Endothelial cell of umbilical vein (primary cell): ENCODE measurements at regions not wholly inside any gene's neighbourhood (a gene's known extent, or its start where the extent isn't known, plus 50 kb on each side); places are given as distances from the start of the nearest gene placed in this dataset.

Source experiments
- BruUV-seq: library from RNA; stranded (reverse); fragments of 400-500 nt; replicated peaks from 2 replicates; lab custom pipeline; 2021; lab: Mats Ljungman, UMichigan
- CTCF ChIA-PET: fragments of 300-600, 350-600 bp; sonication (Branson Sonifier 250); formaldehyde crosslinking; loops from one replicate; lab custom pipeline; 2021; ENCODE audit warnings: antibody characterized with exemption, inconsistent platforms; lab: Charles Lee
- POLR2A ChIA-PET: fragments of 300-600, 350-600 bp; sonication (Branson Sonifier 250); formaldehyde crosslinking; loops from one replicate; lab custom pipeline; 2021; ENCODE audit warnings: antibody characterized with exemption, inconsistent platforms; lab: Charles Lee
- DNase-seq: peaks from one replicate; pipeline ENCODE4 v3.0.0-alpha.2; 2011; ENCODE audit warnings: low read depth, low spot score
- FAIRE-seq: peaks from 2 replicates; lab custom pipeline; 2011; peaks lifted over from hg19 to GRCh38; lab: Jason Lieb, UNC
- H2AFZ ChIP-seq: 2 replicates; pipeline ENCODE4 v1.6.0; 2012; ENCODE audit warnings: low read depth, low read length, control low read depth, inconsistent platforms
- H3K27ac ChIP-seq: 2 replicates; pipeline ENCODE4 v1.5.1; 2011; ENCODE audit warnings: low read depth, mild to moderate bottlenecking, control low read depth, low read length, moderate library complexity; ENCODE audit not compliant: insufficient read depth
- H3K27me3 ChIP-seq, 2 experiments: 2 replicates each; pipeline versions ENCODE4 v1.6.0 to v1.6.1; 2011; ENCODE audit warnings: low read length in 2 of 2, mixed read lengths in 1 of 2; ENCODE audit not compliant: control insufficient read depth in 2 of 2, insufficient read depth in 2 of 2
- H3K36me3 ChIP-seq, 2 experiments: 2 replicates in 1 of 2; 3 replicates in 1 of 2; pipeline ENCODE4 v1.5.1; 2011; ENCODE audit warnings: low read length in 2 of 2, mild to moderate bottlenecking in 1 of 2, moderate library complexity in 1 of 2; ENCODE audit not compliant: control insufficient read depth in 2 of 2, insufficient read depth in 2 of 2; ENCODE audit errors: extremely low read depth in 1 of 2
- H3K4me1 ChIP-seq: 3 replicates; pipeline ENCODE4 v1.5.1; 2011; ENCODE audit warnings: mild to moderate bottlenecking, low read length; ENCODE audit not compliant: control insufficient read depth, insufficient read depth; ENCODE audit errors: extremely low read depth
- H3K4me2 ChIP-seq: 2 replicates; pipeline ENCODE4 v1.6.1; 2011; ENCODE audit warnings: low read length, control low read depth, mixed read lengths; ENCODE audit not compliant: insufficient read depth
- H3K4me3 ChIP-seq, 3 experiments: fragments of 200-600 bp in 1 of 3; sonication (generic), shearing (Covaris generic) in 1 of 3; replicated peaks in 1 of 3; 2 replicates each; pipeline ENCODE4 v1.5.1; 2011 to 2016; ENCODE audit warnings: control low read depth in 3 of 3, low read length in 3 of 3, mild to moderate bottlenecking in 2 of 3, inconsistent platforms in 1 of 3, low read depth in 1 of 3, moderate library complexity in 1 of 3; ENCODE audit not compliant: insufficient read depth in 1 of 3
- H3K79me2 ChIP-seq: 2 replicates; pipeline ENCODE4 v1.6.0; 2012; ENCODE audit warnings: low read length, inconsistent platforms; ENCODE audit not compliant: control insufficient read depth, insufficient read depth
- H3K9ac ChIP-seq: replicated peaks from 2 replicates; pipeline ENCODE3; 2011; ENCODE audit warnings: low read length, control low read depth; ENCODE audit not compliant: insufficient read depth; ENCODE audit errors: extremely low read depth
- H3K9me1 ChIP-seq: replicated peaks from 3 replicates; pipeline ENCODE4 v1.6.0; 2011; ENCODE audit warnings: mild to moderate bottlenecking, low read length; ENCODE audit not compliant: control insufficient read depth, insufficient read depth; ENCODE audit errors: extremely low read depth
- H3K9me3 ChIP-seq: replicated peaks from 2 replicates; pipeline ENCODE4 v1.5.1; 2012; ENCODE audit warnings: low read length, inconsistent platforms; ENCODE audit not compliant: control insufficient read depth, insufficient read depth
- H4K20me1 ChIP-seq: replicated peaks from 2 replicates; pipeline ENCODE3; 2011; ENCODE audit warnings: mild to moderate bottlenecking, low read length; ENCODE audit not compliant: control insufficient read depth, insufficient read depth; ENCODE audit errors: extremely low read depth
- CTCF ChIP-seq, 2 donors: IDR thresholded peaks; 1 replicate in 1 of 2; 2 replicates in 1 of 2; pipeline ENCODE4 v1.5.1; 2011; ENCODE audit warnings: low read length in 2 of 2, mild to moderate bottlenecking in 2 of 2, moderate library complexity in 2 of 2, control low read depth in 1 of 2, inconsistent platforms in 1 of 2, low read depth in 1 of 2; ENCODE audit not compliant: insufficient read depth in 1 of 2; ENCODE audit errors: extremely low read depth in 1 of 2
- EZH2 ChIP-seq: IDR thresholded peaks from 2 replicates; pipeline ENCODE4 v1.6.1; 2012; ENCODE audit warnings: borderline replicate concordance, low read depth, mild to moderate bottlenecking, moderate library complexity, low read length, inconsistent platforms; ENCODE audit not compliant: severe bottlenecking
- FOS ChIP-seq: IDR thresholded peaks from 2 replicates; pipeline ENCODE4 v1.6.1; 2011; ENCODE audit warnings: mild to moderate bottlenecking, low read length, moderate library complexity, borderline replicate concordance; ENCODE audit not compliant: insufficient read depth
- GATA2 ChIP-seq: IDR thresholded peaks from 2 replicates; pipeline ENCODE4 v1.7.0; 2011; ENCODE audit warnings: low read depth, mild to moderate bottlenecking, moderate library complexity, mixed read lengths, low read length; ENCODE audit not compliant: insufficient read length, insufficient read depth
- JUN ChIP-seq: IDR thresholded peaks from 2 replicates; pipeline ENCODE4 v1.6.1; 2011; ENCODE audit warnings: borderline replicate concordance, low read depth; ENCODE audit not compliant: insufficient read length, insufficient read depth
- MAX ChIP-seq: IDR thresholded peaks from 2 replicates; pipeline ENCODE4 v1.6.1; 2011; ENCODE audit not compliant: insufficient read depth, insufficient read length
- MYC ChIP-seq: IDR thresholded peaks from one replicate; pipeline ENCODE4 v1.6.1; 2011; ENCODE audit warnings: mild to moderate bottlenecking, low read depth, low read length
- POLR2A ChIP-seq: IDR thresholded peaks from 2 replicates; pipeline ENCODE4 v1.6.1; 2012; ENCODE audit warnings: low read depth, mild to moderate bottlenecking, control low read depth, low read length
- POLR2AphosphoS5 ChIP-seq: IDR thresholded peaks from 2 replicates; pipeline ENCODE4 v1.6.1; 2012; ENCODE audit warnings: low read depth, mild to moderate bottlenecking, control low read depth, low read length, moderate library complexity; ENCODE audit not compliant: insufficient read depth
- dilution Hi-C: fragments of 300-500 bp; cut with MboI; formaldehyde crosslinking; loops from one replicate; pipeline ENCODE4 v1.15.0; 2019; ENCODE audit warnings: low sequenced_read_pairs; ENCODE audit not compliant: extremely low pct_ligation_motif_present
- intact Hi-C: fragments of 100-400 bp; cut with micrococcal nuclease; formaldehyde crosslinking; loops from one replicate; pipeline ENCODE4 v1.10.0; 2022

GRCh38 chr7:106518239-106518638 is 142.7 kb downstream of the CCDC71L start:
- dilution Hi-C loops (no loop called here), intact Hi-C loops (no loop called here)
- H3K27ac ChIP-seq: no peak overlapping the region
- FAIRE-seq (no peak), DNase-seq (no peak)
- ChIA-PET POLR2A (no interaction called here), CTCF (no interaction called here)
- TF ChIP-seq EZH2 (no peak), POLR2A (no peak), POLR2AphosphoS5 (no peak), MYC (no peak), FOS (no peak), CTCF (IDR thresholded peaks at IDR 0.05; ENCODE audit: extremely low read depth in 1 of 2, insufficient read depth in 1 of 2, low read depth in 1 of 2, low read length in 2 of 2) (no peak), GATA2 (no peak), JUN (no peak), MAX (no peak)
- H3K9me3 ChIP-seq: no peaks in the 10 kb centered on the region
- H3K36me3 ChIP-seq: no peaks in the 10 kb centered on the region
- no peaks in the 10 kb centered on the region for H3K9me1 ChIP-seq
- no peaks in the 10 kb centered on the region for H3K79me2 ChIP-seq
- H3K27me3 ChIP-seq: no peaks in the 10 kb centered on the region
- no TSS peak for BruUV-seq
- no peak overlapping the region for H3K9ac ChIP-seq
- H3K4me1 ChIP-seq: peaks cover under 1% of the 10 kb centered on the region
- H2AFZ ChIP-seq: no peak overlapping the region
- H4K20me1 ChIP-seq: no peaks in the 10 kb centered on the region
- H3K4me3 ChIP-seq: no peak overlapping the region
- no peak overlapping the region for H3K4me2 ChIP-seq
